ENCODE measurements at regions not wholly inside any gene's neighbourhood (a gene's known extent, or its start where the extent isn't known, plus 50 kb on each side); places are given as distances from the start of the nearest gene placed in this dataset.

DNA sequence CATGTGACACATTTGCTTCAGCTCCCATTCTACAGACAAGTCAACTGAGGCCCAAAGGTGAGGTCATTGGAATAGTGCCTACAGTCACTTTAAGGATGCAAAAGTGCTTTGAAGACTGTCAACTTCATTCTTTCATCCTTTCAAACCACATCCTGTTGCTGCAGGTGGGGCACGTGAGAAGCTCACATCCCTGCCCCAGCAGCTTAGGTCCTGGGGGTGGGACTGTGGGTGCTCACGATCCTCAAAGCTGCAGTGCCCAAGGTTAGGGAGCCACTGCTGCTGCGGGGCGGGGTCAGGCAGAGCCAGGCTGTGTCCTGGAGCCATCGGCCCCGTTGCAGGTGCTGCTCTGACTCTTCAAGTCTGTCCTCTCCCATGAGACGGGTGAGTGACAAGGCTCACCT lies 57.9 kb upstream of the IER5L start:
- ChIA-PET CTCF (no interaction called here), POLR2A (ENCODE audit: low non-redundant PET) (no interaction called here)
- DNase-seq (ENCODE audit: low spot score): no peak
- Histone ChIP-seq H3K27ac (ENCODE audit: low read depth, low read length, poor library complexity, severe bottlenecking) (no peak overlapping the region), H3K4me3 (ENCODE audit: low read depth, low read length, poor library complexity, severe bottlenecking) (no peak overlapping the region), H3K9me3 (ENCODE audit: low read depth, low read length, poor library complexity, severe bottlenecking) (no peaks in the 10 kb centered on the region), H3K4me1 (ENCODE audit: insufficient read depth, low read length, poor library complexity, severe bottlenecking) (no peaks in the 10 kb centered on the region), H3K27me3 (replicated peaks; ENCODE audit: insufficient read depth, low read depth, low read length, poor library complexity) (no peaks in the 10 kb centered on the region), H3K36me3 (ENCODE audit: insufficient read depth, low read length, poor library complexity, severe bottlenecking) (no peaks in the 10 kb centered on the region)
- intact Hi-C loops (cut with micrococcal nuclease; ENCODE audit: unreplicated experiment): no loop called here
- TF ChIP-seq, protein P1, sequence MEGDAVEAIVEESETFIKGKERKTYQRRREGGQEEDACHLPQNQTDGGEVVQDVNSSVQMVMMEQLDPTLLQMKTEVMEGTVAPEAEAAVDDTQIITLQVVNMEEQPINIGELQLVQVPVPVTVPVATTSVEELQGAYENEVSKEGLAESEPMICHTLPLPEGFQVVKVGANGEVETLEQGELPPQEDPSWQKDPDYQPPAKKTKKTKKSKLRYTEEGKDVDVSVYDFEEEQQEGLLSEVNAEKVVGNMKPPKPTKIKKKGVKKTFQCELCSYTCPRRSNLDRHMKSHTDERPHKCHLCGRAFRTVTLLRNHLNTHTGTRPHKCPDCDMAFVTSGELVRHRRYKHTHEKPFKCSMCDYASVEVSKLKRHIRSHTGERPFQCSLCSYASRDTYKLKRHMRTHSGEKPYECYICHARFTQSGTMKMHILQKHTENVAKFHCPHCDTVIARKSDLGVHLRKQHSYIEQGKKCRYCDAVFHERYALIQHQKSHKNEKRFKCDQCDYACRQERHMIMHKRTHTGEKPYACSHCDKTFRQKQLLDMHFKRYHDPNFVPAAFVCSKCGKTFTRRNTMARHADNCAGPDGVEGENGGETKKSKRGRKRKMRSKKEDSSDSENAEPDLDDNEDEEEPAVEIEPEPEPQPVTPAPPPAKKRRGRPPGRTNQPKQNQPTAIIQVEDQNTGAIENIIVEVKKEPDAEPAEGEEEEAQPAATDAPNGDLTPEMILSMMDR (conservative IDR thresholded peaks at IDR 0.05; ENCODE audit: low read depth, low read length): no peak
- TF ChIP-seq EZH2 (IDR thresholded peaks at IDR 0.05; ENCODE audit: borderline replicate concordance, low read depth, low read length, poor library complexity, severe bottlenecking): no peak
- no TSS peak for BruUV-seq (replicated peaks)

DNA sequence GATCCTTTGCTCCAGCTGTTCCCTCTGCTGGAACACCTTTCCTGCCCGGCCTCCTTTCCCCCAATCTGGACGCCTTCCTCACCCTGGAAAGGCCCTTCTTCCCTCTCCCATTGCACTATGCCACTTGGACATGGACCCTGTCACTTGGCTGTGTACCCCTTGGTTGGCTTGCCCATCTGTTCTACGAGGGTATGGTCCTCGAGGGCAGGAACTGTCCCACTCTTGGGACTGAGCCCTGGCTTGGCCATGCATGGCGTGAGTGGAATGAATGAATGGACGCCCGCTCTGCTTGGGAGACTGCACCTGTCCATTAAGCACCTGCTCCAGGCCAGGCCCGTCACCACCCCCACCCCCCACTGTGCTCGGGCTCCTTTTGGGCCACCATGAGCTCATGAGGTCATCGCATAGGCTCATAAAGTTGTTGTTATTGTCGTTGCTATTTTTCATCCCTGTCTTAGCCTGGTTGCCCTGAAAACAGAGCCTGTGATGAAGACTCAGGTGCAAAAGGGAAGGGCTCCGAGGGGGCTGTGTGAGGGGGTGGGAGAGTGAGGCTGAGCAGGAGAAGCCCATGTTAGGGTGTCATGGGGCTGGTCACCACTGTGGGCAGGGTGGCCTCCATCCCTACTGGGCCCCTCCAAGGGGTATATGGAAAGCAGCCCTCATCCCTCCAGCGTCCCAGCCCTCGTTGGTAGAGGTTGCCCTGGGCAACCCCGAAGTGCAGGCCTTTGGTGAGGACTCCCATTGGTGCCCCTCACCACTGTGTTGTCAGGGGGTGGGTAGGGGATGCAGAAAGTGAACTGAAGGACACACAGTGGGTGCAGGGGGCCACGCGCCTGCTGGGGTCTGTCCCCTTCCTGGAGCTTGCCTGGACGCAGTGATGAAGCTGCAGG lies 57.2 kb upstream of the IER5L start:
- Histone ChIP-seq H3K4me1 (ENCODE audit: insufficient read depth, low read length, poor library complexity, severe bottlenecking) (no peaks in the 10 kb centered on the region), H3K27ac (ENCODE audit: low read depth, low read length, poor library complexity, severe bottlenecking) (no peak overlapping the region), H3K9me3 (ENCODE audit: low read depth, low read length, poor library complexity, severe bottlenecking) (no peaks in the 10 kb centered on the region), H3K4me3 (ENCODE audit: low read depth, low read length, poor library complexity, severe bottlenecking) (no peak overlapping the region), H3K36me3 (ENCODE audit: insufficient read depth, low read length, poor library complexity, severe bottlenecking) (no peaks in the 10 kb centered on the region), H3K27me3 (replicated peaks; ENCODE audit: insufficient read depth, low read depth, low read length, poor library complexity) (no peaks in the 10 kb centered on the region)
- intact Hi-C loops (cut with micrococcal nuclease; ENCODE audit: unreplicated experiment): no loop called here
- no peak for TF ChIP-seq EZH2 (IDR thresholded peaks at IDR 0.05; ENCODE audit: borderline replicate concordance, low read depth, low read length, poor library complexity, severe bottlenecking)
- TF ChIP-seq, protein P1 (conservative IDR thresholded peaks at IDR 0.05; ENCODE audit: low read depth, low read length): no peak
- no peak for DNase-seq (ENCODE audit: low spot score)
- no TSS peak for BruUV-seq (replicated peaks)
- ChIA-PET CTCF (no interaction called here), POLR2A (ENCODE audit: low non-redundant PET) (interaction anchor here (0.5 to 0.6 kb wide), 2 partner anchors 40 to 90 kb away, joined by 8 to 9 read pairs; no protein-coding TSS in a partner anchor)

DNA sequence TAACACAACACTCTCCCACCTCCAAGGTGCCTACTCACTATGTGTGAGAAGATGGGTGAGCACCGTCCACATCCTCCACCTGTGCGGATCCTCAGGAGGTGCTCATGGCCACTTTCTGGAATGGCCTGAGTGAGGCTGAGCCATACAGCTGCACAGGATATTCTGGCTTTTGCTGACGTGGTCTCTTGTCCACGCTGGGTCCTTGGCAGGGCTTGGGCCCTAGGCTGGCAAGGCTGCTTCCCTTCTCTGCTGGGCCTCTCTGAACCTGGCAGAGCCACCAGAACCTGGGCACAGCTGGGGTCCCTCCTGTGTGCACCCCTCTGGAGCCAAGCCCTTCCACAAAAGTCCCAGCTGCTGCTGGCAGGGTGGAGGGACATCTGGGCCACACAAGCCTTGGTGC lies 56.4 kb upstream of the IER5L start:
- intact Hi-C loops (cut with micrococcal nuclease; ENCODE audit: unreplicated experiment): no loop called here
- no peak overlapping the region for H3K4me3 ChIP-seq (ENCODE audit: low read depth, low read length, poor library complexity, severe bottlenecking)
- H3K9me3 ChIP-seq (ENCODE audit: low read depth, low read length, poor library complexity, severe bottlenecking): no peaks in the 10 kb centered on the region
- H3K27ac ChIP-seq (ENCODE audit: low read depth, low read length, poor library complexity, severe bottlenecking): no peak overlapping the region
- BruUV-seq (replicated peaks): no TSS peak
- H3K27me3 ChIP-seq (replicated peaks; ENCODE audit: insufficient read depth, low read depth, low read length, poor library complexity): no peaks in the 10 kb centered on the region
- CTCF ChIA-PET: no interaction called here
- H3K36me3 ChIP-seq (ENCODE audit: insufficient read depth, low read length, poor library complexity, severe bottlenecking): no peaks in the 10 kb centered on the region
- TF ChIP-seq, protein P1 (conservative IDR thresholded peaks at IDR 0.05; ENCODE audit: low read depth, low read length): no peak
- no peak for TF ChIP-seq EZH2 (IDR thresholded peaks at IDR 0.05; ENCODE audit: borderline replicate concordance, low read depth, low read length, poor library complexity, severe bottlenecking)
- POLR2A ChIA-PET (ENCODE audit: low non-redundant PET): no interaction called here
- DNase-seq (ENCODE audit: low spot score): no peak
- no peaks in the 10 kb centered on the region for H3K4me1 ChIP-seq (ENCODE audit: insufficient read depth, low read length, poor library complexity, severe bottlenecking)
